Middle frontal gyrus (tissue), 1 donor: ENCODE measurements at regions not wholly inside any gene's neighbourhood (a gene's known extent, or its start where the extent isn't known, plus 50 kb on each side); places are given as distances from the start of the nearest gene placed in this dataset.

Experiments
- DNase-seq: peaks from one replicate; pipeline ENCODE4 v3.0.0-alpha.2; 2015; ENCODE audit warnings: low spot score; ENCODE audit errors: extremely low spot score

GRCh38 chr2:80852079-80852807 is 547.7 kb upstream of the LRRTM1 start:
- no peak for DNase-seq

- DNase-seq: no peak
Measured at GRCh38 chr2:80830891-80831290, 526.3 kb upstream of the LRRTM1 start.

GRCh38 chr2:80822999-80823398 is 518.4 kb upstream of the LRRTM1 start:
- no peak for DNase-seq

DNA sequence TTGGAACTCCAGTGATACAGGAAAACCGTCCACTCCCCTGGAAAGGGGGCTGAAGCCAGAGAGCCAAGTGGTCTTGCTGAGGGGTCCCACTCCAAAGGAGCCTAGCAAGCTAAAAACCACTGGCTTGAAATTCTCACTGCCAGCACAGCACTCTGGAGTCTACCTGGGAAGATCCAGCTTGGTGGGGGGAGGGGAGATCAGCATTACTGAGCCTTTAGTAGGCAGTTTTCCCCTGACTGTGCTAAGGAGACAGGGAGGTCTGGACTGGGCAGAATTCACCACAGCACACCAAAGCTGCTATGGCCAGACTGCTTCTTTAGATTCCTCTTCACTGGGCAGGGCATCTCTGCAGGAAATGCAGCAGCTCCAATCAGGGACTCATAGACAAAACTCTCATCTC is 510.7 kb upstream of the LRRTM1 start:
- no peak for DNase-seq

GRCh38 chr2:80786584-80786983 is 482.0 kb upstream of the LRRTM1 start:
- no peak for DNase-seq

DNA sequence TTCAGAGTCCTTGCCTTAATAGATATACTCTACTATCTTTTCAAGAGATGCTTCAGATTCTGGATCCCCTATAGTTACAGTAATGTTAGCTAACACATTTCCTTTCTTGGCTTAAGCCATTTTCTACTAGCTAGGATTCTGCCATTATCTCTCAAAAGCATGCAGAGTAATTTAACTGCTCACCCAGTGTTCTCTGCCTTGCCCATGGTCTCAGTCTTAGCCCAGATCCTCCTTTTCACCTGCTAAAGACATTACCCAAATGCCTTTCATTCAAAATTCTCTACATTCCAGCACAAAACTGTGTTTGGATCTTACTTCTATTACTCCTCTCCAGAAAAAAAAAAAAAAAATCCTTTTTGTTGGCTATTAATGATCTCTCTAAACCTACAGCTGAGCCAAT is 474.2 kb upstream of the LRRTM1 start:
- no peak for DNase-seq

GRCh38 chr2:80748592-80748991 is 444.0 kb upstream of the LRRTM1 start:
- no peak for DNase-seq

- DNase-seq: no peak
Measured at GRCh38 chr2:80737047-80737446, 432.5 kb upstream of the LRRTM1 start.

DNA sequence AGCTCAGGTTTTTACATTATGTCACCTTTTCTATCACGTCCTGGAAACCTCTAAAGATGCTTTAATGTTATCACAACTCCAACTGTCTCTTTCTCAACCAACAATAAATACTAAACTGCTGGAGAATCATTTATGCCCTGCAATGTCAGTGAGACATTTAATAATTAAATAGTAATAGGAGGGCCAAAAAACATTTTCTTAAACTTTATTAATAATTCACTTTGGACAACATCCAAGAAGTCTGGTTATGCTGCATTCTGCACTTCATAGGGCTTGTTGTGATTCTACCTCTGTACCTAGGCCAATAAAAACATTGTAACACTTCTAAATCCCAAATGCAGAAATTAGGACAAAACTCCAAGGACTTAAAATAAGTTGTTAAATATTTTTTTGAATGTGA is 420.4 kb upstream of the LRRTM1 start:
- DNase-seq: no peak

- no peak for DNase-seq
Measured at GRCh38 chr2:80722803-80723202, 418.3 kb upstream of the LRRTM1 start.

DNA sequence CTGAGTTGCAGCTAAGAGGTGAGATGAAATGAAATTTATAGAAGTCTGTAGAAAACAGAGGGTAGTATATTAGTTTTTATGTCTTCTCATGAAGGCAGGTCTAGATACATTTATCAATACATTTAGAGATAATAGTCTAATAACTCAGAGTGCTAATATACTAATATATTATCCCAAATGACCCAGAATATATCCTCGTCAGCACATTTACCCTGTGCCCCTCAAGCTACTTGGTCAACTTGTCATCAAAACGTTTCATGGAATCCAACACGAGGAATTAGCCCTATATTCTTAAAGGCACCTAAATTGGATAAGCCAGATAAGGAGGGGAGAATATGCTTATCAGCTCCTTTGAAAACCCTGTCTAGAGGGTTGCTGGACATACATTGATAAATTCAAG is 415.1 kb upstream of the LRRTM1 start:
- DNase-seq: no peak

DNA sequence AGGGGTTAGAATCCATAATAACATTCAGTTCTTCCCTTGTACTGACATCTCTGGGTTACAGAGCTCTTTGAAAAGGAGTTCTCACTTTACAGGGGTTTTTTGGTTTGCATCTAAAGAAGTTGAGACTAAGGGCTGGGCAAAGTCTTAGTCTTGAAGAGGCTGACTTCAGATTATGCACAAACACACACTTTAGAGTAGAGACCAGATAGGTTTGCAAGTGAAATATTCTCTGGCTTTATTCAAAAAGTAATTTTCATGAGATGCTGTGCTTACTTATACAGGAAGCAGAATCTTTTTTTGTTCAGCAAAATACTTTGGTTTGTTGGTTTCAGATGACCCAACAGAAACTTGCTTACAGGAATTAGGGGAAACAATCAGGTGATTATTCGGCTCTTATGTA is 410.9 kb upstream of the LRRTM1 start:
- DNase-seq: no peak

DNA sequence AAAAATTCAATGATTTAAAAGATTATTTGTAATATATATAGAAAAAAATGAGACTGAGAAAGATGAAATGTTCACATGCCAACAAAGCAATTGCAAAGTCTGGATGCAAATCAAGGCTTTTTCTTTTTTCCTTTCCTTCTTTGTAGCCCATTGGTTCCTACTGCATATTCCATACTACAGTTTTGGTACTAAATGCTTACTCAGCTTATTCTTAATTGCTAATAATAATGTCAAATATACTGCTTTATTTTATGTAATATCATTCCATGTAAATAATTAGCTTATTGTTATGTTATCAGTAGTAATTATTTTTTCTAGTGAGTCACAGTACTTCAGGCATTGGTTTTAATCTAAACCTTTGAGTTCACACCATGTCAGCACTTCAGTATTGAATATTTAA is 407.4 kb upstream of the LRRTM1 start:
- no peak for DNase-seq

- no peak for DNase-seq
Measured at GRCh38 chr2:80706951-80707350, 402.4 kb upstream of the LRRTM1 start.

- DNase-seq: no peak
Measured at GRCh38 chr2:80706541-80706940, 402.0 kb upstream of the LRRTM1 start.

DNA sequence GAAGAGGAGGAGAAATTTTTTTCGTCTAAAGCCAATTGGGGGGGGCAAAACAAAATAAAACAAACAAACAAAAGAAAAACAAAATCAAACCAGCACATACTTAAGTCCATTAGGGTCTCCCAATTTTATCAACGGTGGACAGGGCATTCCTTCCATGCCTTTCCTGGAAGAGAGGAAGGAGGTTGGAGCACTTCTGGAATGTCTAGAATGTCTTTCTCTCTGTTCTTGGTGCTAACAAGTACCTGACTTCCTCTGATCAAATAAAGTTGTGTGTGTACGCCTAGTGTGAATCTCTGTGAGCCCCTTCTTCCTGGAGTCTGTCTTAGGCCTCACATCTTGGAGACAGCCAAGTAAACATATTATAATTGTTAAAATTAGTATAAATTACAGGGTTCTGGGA is 399.0 kb upstream of the LRRTM1 start:
- DNase-seq: no peak

GRCh38 chr2:80700961-80701360 is 396.4 kb upstream of the LRRTM1 start:
- DNase-seq: no peak
